Sciatic nerve (tissue), 2 donors: ENCODE measurements at regions not wholly inside any gene's neighbourhood (a gene's known extent, or its start where the extent isn't known, plus 50 kb on each side); places are given as distances from the start of the nearest gene placed in this dataset.
"Not testable (repeated sequence)": the region's sequence is repeated elsewhere in the genome, so short reads cannot be mapped to it uniquely, and the experiment has no call there.

ENCODE experiments used
- ATAC-seq: fragments of 200-7000 bp; cut with Tn5 transposase; one replicate; pipeline ENCODE4 v1.9.1; 2020; ENCODE audit warnings: mild to moderate bottlenecking, moderate library complexity
- DNase-seq: peaks from one replicate; pipeline ENCODE4 v3.0.0-alpha.2; 2020; ENCODE audit warnings: low spot score
- intact Hi-C: fragments of 100-400 bp; cut with DNase I; formaldehyde crosslinking; loops from one replicate; pipeline ENCODE4 v1.14.2; 2022
- donor health status: DM: no; HTN: no; CAD: no.
- donor health status: DM: no; HTN: no; CAD: no.

- DNase-seq, result no peak
- no peak for ATAC-seq
- intact Hi-C loops, result no loop called here
Measured at GRCh38 chr2:175275539-175275938, 94.0 kb upstream of the ATP5MC3 start.

DNA sequence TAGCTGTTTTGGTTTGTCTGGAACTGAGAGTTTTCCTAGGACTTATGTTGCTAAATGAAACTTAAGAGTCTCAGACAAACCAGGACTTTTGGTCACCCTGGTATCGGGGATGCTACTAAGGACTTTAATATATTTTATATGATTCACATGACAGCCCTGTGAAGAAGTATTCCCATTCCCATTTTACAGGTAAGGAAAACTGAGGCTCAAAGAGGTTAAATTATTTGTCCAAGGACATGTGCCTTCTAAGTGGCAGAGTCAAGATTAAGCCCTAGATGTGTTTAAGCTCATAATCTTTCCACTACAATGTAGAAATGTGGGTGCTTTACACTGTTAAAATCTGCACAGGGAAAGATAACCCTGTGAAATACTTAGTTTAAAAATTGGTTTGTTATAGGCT, 77.7 kb upstream of the ATP5MC3 start:
- intact Hi-C loops, result no loop called here
- DNase-seq (no peak), ATAC-seq (no peak)

DNA sequence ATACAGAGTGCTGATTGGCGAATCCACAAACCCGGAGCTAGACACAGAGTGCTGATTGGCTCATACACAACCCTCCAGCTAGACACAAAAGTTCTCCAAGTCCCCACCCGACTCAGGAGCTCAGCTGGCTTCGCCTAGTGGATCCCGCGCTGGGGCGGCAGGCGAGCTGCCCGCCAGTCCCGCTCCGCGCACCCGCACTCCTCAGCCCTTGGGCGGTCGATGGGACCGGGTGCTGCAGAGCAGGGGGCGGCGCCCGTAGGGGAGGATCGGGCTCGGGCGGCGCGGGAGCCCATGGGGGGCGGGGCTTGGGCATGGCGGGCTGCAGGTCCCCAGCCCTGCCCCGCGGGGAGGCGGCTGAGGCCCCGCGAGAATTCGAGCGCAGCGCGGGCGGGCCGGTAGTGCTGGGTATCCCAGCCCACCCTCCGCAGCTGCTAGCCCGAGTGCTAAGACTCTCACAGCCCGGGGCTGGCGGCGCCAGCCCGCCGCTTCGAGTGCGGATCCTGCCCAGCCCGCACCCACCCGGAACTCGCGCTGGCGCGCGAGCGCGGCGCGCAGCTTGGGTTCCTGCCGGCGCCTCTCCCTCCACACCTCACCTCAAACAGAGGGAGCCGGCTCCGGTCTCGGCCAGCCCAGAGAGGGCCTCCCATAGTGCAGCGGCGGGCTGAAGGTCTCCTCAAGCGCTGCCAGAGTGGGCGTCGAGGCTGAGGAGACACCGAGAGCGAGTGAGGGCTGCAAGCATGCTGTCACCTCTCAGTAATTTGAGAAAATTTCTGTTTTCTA, 75.5 kb upstream of the ATP5MC3 start:
- intact Hi-C loops, result no loop called here
- ATAC-seq (no peak), DNase-seq (no peak)

DNA sequence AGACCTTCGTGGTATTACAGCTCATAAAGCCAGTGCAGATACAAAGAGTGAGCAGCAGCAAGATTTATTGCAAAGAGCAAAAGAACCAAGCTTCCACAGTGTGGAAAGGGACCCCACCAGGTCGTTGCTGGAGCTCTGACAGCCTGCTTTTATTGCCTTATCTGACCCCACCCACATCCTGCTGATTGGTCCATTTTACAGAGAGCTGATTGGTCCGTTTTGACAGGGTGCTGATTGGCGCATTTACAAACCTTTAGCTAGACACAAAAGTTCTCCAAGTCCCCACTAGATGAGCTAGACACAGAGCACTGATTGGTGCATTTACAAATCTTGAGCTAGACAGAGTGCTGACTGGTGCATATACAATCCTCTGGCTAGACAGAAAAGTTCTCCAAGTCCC, 74.9 kb upstream of the ATP5MC3 start:
- intact Hi-C loops, ATAC-seq, DNase-seq: not testable (repeated sequence)

DNA sequence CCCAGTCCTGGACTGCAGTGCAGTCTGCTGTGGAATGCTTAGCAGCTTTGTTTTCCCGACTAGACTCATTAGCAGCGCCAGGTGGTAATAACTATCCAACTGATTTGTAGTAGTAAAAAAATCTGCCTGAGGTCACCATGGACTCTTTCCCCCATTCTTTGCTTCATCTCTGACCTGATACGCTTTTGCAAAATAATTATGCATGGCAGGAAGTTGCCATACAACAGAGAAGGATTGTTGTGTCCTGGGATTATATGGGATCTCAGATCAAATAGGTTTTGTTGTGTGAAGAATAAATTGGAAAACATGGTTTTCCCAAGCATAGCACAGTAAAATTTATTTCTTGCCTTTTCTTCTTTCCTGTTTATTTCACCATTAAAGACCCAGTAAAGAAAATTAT, 72.4 kb upstream of the ATP5MC3 start:
- DNase-seq (no peak), ATAC-seq (no peak)
- intact Hi-C loops, result no loop called here

DNA sequence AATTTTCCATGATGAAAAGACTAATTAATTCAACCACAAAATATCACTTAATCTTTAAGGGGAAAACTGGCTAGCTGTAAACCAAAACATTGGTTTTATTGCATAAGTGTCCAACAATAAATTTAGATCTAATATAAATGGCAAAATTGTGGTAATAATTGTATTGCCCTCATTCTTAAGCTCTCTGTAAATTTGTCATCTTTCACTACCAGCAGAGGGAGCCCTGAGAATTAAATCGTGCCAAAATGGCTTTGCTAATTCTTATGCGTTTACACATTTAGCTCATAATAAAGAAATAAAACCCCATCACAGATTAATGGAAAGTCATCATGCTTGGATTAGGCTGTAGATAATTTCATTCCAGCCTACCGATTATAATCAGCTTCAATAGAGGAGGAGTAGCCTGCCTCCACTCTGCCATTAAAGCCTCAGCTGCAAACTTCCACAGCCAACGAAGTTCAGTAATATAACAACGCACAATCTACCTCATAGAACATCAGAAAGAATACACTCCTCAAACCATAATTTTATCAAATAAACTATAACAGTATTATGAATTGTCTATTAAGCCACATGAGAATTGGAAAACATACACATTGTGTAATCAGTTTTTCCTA, 70.0 kb upstream of the ATP5MC3 start:
- ATAC-seq (no peak), DNase-seq (no peak)
- intact Hi-C loops, result no loop called here

DNA sequence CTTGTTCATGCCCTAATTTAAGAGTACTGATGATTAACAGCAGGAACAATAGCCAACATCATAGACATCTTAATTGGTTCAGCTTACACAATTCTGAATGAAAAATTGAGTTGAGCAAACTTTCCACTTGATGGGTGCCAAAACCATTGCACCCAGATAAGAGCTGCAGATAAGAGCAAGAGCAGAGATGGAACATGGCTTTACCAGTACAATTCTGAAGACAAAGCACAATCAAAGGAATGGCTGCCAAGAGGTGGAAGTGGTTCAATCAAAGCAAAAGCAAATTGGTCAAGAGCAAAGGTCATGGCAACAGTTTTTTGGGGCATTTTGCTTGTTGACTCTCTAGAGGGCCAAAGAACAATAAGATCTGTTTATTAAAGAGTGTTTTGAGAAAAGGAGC, 65.6 kb upstream of the ATP5MC3 start:
- intact Hi-C loops, result no loop called here
- ATAC-seq (no peak), DNase-seq (no peak)

DNA sequence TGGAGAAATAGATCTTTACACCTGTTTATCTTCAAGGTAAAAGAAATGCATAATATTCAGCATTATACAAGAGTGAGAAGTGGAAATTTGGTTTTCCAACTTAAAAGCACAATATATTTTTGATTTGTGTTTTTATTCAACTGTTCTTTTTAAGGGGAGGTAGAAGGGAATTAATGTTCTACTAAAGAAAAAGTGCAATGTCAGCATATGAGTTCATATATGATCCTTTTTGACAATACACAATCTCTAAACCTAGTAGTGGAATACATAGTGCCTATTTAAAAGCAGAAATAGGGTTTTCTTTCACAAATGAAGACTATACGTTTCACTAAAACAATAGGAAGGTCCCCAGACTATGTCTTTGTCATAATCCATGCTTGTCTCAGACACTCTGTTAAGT, 63.2 kb upstream of the ATP5MC3 start:
- intact Hi-C loops, result no loop called here
- ATAC-seq, result no peak

GRCh38 chr2:175241691-175242090, 60.2 kb upstream of the ATP5MC3 start:
- DNase-seq (no peak), ATAC-seq (no peak)
- intact Hi-C loops, result no loop called here

More for the DNA sequence above, 63.2 kb upstream of the ATP5MC3 start:
- DNase-seq, result no peak

DNA sequence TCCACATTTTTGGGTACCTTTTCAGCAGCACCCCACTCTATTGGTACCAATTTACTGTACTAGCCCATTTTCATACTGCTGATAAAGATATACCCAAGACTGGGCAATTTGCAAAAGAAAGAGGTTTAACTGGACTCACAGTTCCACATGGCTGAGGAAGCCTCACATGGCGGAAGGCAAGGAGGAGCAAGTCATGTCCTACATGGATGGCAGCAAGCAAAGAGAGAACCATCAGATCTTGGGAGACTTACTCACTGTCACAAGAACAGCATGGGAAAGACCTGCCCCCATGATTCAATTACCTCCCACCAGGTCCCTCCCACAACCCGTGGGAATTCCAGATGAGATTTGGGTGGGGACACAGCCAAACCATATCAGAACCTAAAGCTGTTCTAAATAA, 58.5 kb upstream of the ATP5MC3 start:
- DNase-seq, ATAC-seq, intact Hi-C loops: not testable (repeated sequence)

DNA sequence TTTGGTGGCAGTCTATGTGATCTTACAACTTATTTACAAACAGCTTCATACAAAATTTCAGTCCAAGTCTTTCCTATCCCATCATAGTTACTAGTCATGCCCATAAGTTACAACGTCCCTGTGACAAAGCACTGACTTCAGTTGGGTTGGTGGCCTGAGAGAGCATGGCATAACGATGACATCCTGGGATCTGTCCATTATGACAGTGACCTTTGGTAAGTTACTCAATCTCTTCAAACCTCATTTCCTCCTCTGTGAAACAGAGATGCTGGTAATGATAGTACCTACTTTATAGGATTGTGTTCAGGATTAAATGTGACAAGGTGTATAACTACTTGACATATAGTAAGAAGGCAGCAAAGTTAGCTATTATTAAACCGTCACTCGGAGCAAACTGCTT, 55.4 kb upstream of the ATP5MC3 start:
- intact Hi-C loops, result no loop called here
- DNase-seq, result no peak
- no peak for ATAC-seq

DNA sequence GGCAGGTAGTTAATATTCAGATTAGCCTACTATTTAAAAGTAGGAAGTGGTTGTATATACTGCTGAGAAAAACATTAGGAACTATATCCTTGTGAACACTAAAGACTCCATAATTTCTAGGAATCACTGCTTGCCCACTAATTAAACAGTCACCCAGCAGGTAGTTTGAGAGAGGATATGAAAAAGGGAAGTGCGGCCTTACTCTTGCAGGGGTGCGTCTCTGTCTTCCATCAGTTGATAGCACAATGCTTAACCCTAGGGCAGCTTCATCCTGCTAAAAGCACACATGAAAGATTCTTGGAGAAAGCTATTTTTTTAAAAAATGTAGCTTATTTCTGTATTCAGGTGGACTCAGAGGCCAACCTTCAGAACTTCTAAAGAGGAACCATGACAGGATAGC, 53.1 kb upstream of the ATP5MC3 start:
- DNase-seq (no peak), ATAC-seq (no peak)
- intact Hi-C loops, result no loop called here

DNA sequence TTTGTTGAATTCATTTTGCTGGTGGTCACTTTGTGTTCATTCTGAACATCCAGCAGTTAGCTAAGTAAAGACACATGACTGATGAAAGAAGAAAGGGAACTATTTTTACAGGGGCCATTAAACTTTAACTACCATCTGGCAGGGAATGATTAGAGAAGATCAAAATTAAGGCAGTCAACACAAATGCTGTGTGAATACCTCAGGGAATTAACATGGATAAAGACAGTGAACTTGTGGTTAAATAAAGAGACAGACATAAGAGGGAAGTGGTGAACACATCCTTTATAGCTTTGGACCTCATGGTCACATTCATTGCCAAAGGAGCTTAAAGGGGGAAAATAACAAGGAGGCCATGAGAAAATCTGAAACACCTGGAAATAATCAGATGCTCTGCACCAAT, 52.6 kb upstream of the ATP5MC3 start:
- intact Hi-C loops, result no loop called here
- DNase-seq (no peak), ATAC-seq (no peak)

DNA sequence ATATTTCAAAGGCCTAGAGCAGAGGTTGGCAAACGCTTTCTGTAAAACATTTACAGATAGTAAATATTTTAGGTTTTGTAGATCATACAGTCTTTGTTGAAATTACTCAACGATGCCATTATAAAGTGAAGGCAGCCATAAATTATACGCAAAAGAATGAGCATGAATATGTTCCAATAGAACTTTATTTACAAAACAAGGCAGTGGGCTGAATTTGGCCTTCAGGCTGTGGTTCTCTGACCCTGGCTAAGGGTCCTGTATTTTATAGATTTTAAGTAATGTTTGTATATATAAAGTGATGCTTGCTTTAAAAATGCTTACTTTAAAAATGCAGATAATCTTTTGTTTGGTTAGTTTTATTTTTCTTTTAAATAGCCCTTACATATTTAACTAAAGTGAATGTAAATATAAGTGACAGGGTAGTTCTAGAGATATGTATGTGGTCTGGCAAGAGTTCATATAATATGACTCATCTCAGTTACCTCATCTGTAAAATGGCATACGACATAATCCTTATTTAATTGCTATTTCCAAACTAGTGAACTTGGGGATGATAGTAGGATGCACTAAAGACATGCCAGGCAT, 51.7 kb upstream of the ATP5MC3 start:
- intact Hi-C loops, result no loop called here
- DNase-seq, result no peak
- ATAC-seq, result no peak
